Kidney epithelial cell (primary cell): ENCODE measurements at regions not wholly inside any gene's neighbourhood (a gene's known extent, or its start where the extent isn't known, plus 50 kb on each side); places are given as distances from the start of the nearest gene placed in this dataset.

Experiments used
- DNase-seq: peaks from one replicate; pipeline ENCODE4 v3.0.0-alpha.2; 2010; ENCODE audit warnings: low read depth
- H3K27me3 ChIP-seq: 2 replicates; pipeline ENCODE4 v1.6.0; 2011; ENCODE audit warnings: low read length; ENCODE audit not compliant: control insufficient read depth, insufficient read depth
- H3K36me3 ChIP-seq: 2 replicates; pipeline ENCODE4 v1.5.1; 2011; ENCODE audit warnings: low read length; ENCODE audit not compliant: control insufficient read depth, insufficient read depth
- H3K4me3 ChIP-seq: 2 replicates; pipeline ENCODE4 v1.5.1; 2011; ENCODE audit warnings: low read depth, mild to moderate bottlenecking, control low read depth, low read length
- CTCF ChIP-seq: IDR thresholded peaks from 2 replicates; pipeline ENCODE4 v1.5.1; 2011; ENCODE audit warnings: mild to moderate bottlenecking, moderate library complexity, low read length, control low read depth, inconsistent platforms; ENCODE audit not compliant: insufficient read depth, poor library complexity, severe bottlenecking

- Histone ChIP-seq H3K27me3 (no peaks in the 10 kb centered on the region), H3K36me3 (no peaks in the 10 kb centered on the region), H3K4me3 (no peak overlapping the region)
- no peak for DNase-seq
- no peak for TF ChIP-seq CTCF
Measured at GRCh38 chr6:47983491-47983890, 127.5 kb downstream of the PTCHD4 start.

DNA sequence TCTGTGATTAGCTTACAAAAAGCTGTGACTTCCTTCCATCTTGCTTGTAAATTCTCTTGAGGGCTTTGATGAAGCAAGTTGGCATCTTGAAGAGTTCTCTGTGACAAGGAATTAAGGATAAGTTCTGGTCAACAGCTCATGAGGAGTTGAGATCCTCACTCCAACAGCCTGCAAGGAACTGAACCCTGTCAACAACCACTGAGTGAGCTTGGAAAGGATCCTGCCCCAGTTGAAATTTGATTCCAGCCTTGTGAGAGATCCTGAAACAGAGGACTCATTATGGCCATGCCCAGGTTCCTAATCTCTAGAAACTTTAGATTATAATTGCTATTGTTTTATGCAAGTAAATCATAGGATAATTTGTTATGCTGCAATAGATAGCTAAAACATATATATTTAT is 133.7 kb downstream of the PTCHD4 start:
- H3K4me3 ChIP-seq: no peak overlapping the region
- no peaks in the 10 kb centered on the region for H3K27me3 ChIP-seq
- no peaks in the 10 kb centered on the region for H3K36me3 ChIP-seq
- no peak for TF ChIP-seq CTCF
- DNase-seq: no peak

DNA sequence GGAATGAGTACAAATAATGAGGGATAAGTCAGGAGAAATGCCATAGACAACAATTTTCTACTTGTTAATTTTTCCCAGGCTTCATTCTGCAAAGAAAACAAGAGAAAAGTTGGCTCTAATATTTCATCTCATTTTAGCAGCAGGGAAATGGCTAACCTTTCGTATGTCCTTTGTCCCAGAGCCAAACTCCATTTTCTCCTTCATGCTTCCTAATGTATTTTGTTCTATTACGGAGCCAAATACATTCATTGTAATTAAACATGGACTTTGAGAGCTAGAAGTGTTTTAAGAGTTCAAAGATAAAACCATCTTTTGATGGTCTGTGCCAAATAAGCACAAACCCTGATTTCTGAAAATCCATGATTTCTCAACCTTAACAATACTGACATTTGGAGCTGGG is 136.9 kb downstream of the PTCHD4 start:
- no peak overlapping the region for H3K4me3 ChIP-seq
- DNase-seq: no peak
- no peaks in the 10 kb centered on the region for H3K27me3 ChIP-seq
- TF ChIP-seq CTCF: no peak
- H3K36me3 ChIP-seq: no peaks in the 10 kb centered on the region

- no peak for TF ChIP-seq CTCF
- H3K36me3 ChIP-seq: no peaks in the 10 kb centered on the region
- DNase-seq: no peak
- H3K4me3 ChIP-seq: no peak overlapping the region
- no peaks in the 10 kb centered on the region for H3K27me3 ChIP-seq
Measured at GRCh38 chr6:47970826-47971225, 140.2 kb downstream of the PTCHD4 start.

DNA sequence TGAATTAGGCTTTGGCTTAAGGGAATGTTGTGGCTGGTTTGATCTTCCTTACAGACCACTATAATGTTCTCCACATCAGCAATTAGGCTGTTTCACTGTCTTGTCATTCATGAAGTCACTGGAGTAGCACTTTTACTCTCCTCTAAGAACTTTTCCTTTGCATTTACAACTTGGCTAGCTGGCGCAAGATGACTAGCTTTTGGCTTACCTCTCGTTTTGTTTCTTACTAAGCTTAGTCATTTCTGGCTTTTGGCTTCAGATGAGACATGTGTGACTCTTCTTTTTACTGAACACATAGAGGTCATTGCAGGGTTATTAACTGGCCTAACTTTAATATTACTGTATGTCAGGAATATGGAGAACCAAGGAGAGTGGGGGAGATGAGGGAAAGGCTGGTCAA is 143.2 kb downstream of the PTCHD4 start:
- no peak overlapping the region for H3K4me3 ChIP-seq
- no peaks in the 10 kb centered on the region for H3K36me3 ChIP-seq
- no peaks in the 10 kb centered on the region for H3K27me3 ChIP-seq
- no peak for DNase-seq
- no peak for TF ChIP-seq CTCF

GRCh38 chr6:47964969-47965368 is 146.0 kb downstream of the PTCHD4 start:
- TF ChIP-seq CTCF: no peak
- no peak overlapping the region for H3K4me3 ChIP-seq
- H3K36me3 ChIP-seq: no peaks in the 10 kb centered on the region
- no peak for DNase-seq
- H3K27me3 ChIP-seq: no peaks in the 10 kb centered on the region
